Neural cell (in vitro differentiated cells): ENCODE measurements at regions not wholly inside any gene's neighbourhood (a gene's known extent, or its start where the extent isn't known, plus 50 kb on each side); places are given as distances from the start of the nearest gene placed in this dataset.

Source experiments
- H2AFZ ChIP-seq: fragments of 200-600, 300-800 bp; sonication (generic), shearing (Covaris generic); 2 replicates; pipeline ENCODE4 v1.6.0; 2014; ENCODE audit warnings: low read depth, mild to moderate bottlenecking, antibody characterized with exemption, low read length, moderate library complexity
- H3F3A ChIP-seq: fragments of 200-600 bp; shearing (Covaris generic); 2 replicates; pipeline ENCODE4 v1.6.1; 2016; ENCODE audit warnings: mild to moderate bottlenecking, moderate library complexity, mixed read lengths, antibody characterized with exemption, low read length; ENCODE audit not compliant: insufficient read depth, poor library complexity, severe bottlenecking
- H3K27ac ChIP-seq: fragments of 200-600, 300-800 bp; sonication (generic), shearing (Covaris generic); 2 replicates; pipeline ENCODE4 v1.5.1; 2014; ENCODE audit warnings: mild to moderate bottlenecking, low read length, moderate library complexity
- H3K27me3 ChIP-seq: fragments of 300-800, 200-600 bp; sonication (generic), shearing (Covaris generic); 2 replicates; pipeline ENCODE4 v1.6.0; 2014; ENCODE audit warnings: mild to moderate bottlenecking, low read depth, low read length, moderate library complexity; ENCODE audit not compliant: insufficient read depth
- H3K36me3 ChIP-seq: fragments of 300-800, 200-600 bp; sonication (generic), shearing (Covaris generic); 2 replicates; pipeline ENCODE4 v1.5.1; 2014; ENCODE audit warnings: mild to moderate bottlenecking, antibody characterized with exemption, low read length, moderate library complexity; ENCODE audit not compliant: insufficient read depth
- H3K4me2 ChIP-seq: fragments of 300-800, 200-600 bp; sonication (generic), shearing (Covaris generic); 2 replicates; pipeline ENCODE4 v1.6.0; 2014; ENCODE audit warnings: mild to moderate bottlenecking, low read length
- H3K4me3 ChIP-seq: fragments of 300-800, 200-600 bp; sonication (generic), shearing (Covaris generic); 2 replicates; pipeline ENCODE4 v1.5.1; 2014; ENCODE audit warnings: mild to moderate bottlenecking, low read length, moderate library complexity
- H3K79me2 ChIP-seq: fragments of 200-600 bp; shearing (Covaris generic); replicated peaks from 2 replicates; pipeline ENCODE4 v1.6.0; 2014; ENCODE audit warnings: mild to moderate bottlenecking, low read length, moderate library complexity; ENCODE audit not compliant: insufficient read depth
- H3K9ac ChIP-seq: fragments of 300-800, 200-600 bp; sonication (generic), shearing (Covaris generic); 2 replicates; pipeline ENCODE4 v1.6.1; 2016; ENCODE audit warnings: mild to moderate bottlenecking, low read length, mixed read lengths
- H3K9me2 ChIP-seq: fragments of 200-600 bp; shearing (Covaris generic); 2 replicates; pipeline ENCODE4 v1.6.1; 2016; ENCODE audit warnings: mild to moderate bottlenecking, low read length, mixed read lengths; ENCODE audit not compliant: insufficient read depth
- H3K9me3 ChIP-seq: fragments of 200-600, 300-800 bp; sonication (generic), shearing (Covaris generic); 2 replicates; pipeline ENCODE4 v1.6.1; 2016; ENCODE audit warnings: mild to moderate bottlenecking, mixed run types, low read length, moderate library complexity, mixed read lengths
- H4K20me1 ChIP-seq: fragments of 200-600 bp; shearing (Covaris generic); 2 replicates; pipeline ENCODE4 v1.6.1; 2016; ENCODE audit warnings: mild to moderate bottlenecking, mixed run types; ENCODE audit not compliant: insufficient read depth
- EP300 ChIP-seq: fragments of 450-650 bp; conservative IDR thresholded peaks from 2 replicates; pipeline ENCODE4 v1.6.1; 2014; ENCODE audit warnings: antibody characterized with exemption, mild to moderate bottlenecking, moderate library complexity; ENCODE audit not compliant: poor library complexity, severe bottlenecking
- EZH2 ChIP-seq: fragments of 200-600, 300-800 bp; shearing (Covaris generic), sonication (generic); IDR thresholded peaks from 2 replicates; pipeline ENCODE4 v1.6.1; 2014; ENCODE audit warnings: antibody characterized with exemption, low read length, borderline replicate concordance, mild to moderate bottlenecking; ENCODE audit not compliant: insufficient read depth, poor library complexity, severe bottlenecking
- MXI1 ChIP-seq: fragments of 450-650 bp; conservative IDR thresholded peaks from 2 replicates; pipeline ENCODE4 v1.6.1; 2014; ENCODE audit warnings: antibody characterized with exemption, mild to moderate bottlenecking; ENCODE audit not compliant: poor library complexity, severe bottlenecking
- POLR2AphosphoS5 ChIP-seq: IDR thresholded peaks from 2 replicates; pipeline ENCODE4 v1.6.1; 2012
- RAD21 ChIP-seq: fragments of 450-650 bp; conservative IDR thresholded peaks from 2 replicates; pipeline ENCODE4 v1.6.1; 2014; ENCODE audit warnings: antibody characterized with exemption, mild to moderate bottlenecking, moderate library complexity
- SMC3 ChIP-seq: fragments of 450-650 bp; conservative IDR thresholded peaks from 2 replicates; pipeline ENCODE4 v1.6.1; 2014; ENCODE audit warnings: antibody characterized with exemption, mild to moderate bottlenecking, moderate library complexity; ENCODE audit not compliant: poor library complexity
- TAF1 ChIP-seq: IDR thresholded peaks from 2 replicates; pipeline ENCODE4 v1.6.1; 2012; ENCODE audit warnings: low read depth
- TF ChIP-seq, protein P1 (sequence below): fragments of 450-650 bp; IDR thresholded peaks from 2 replicates; pipeline ENCODE4 v1.5.1; 2014; ENCODE audit warnings: antibody characterized with exemption, mild to moderate bottlenecking, moderate library complexity; ENCODE audit not compliant: poor library complexity, severe bottlenecking
- TF ChIP-seq, protein P2 (sequence below): IDR thresholded peaks from 2 replicates; pipeline ENCODE4 v1.6.1; 2012; ENCODE audit warnings: borderline replicate concordance

DNA sequence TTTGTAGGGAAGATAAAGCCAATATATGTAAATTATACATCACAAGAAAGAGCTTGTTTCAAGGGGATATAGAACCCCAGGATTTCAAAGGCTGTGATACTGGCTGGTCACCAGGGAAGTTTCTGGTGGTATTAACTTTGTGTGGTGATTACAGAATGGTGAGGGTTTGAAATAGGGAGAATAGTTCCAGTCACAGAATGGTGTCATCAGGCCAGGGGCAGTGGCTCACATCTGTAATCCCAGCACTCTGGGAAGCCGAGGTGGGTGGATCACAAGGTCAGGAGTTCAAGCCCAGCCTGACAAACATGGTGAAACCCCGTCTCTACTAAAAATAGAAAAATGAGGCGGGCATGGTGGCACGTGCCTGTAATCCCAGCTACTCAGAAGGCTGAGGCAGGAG is 183.8 kb upstream of the XYLT1 start:
- Histone ChIP-seq H3K27me3 (no peaks in the 10 kb centered on the region), H4K20me1 (no peaks in the 10 kb centered on the region), H3K36me3 (no peaks in the 10 kb centered on the region), H3K4me3 (no peak overlapping the region), H2AFZ (no peak overlapping the region), H3F3A (no peaks in the 10 kb centered on the region), H3K9me3 (no peaks in the 10 kb centered on the region), H3K9me2 (no peaks in the 10 kb centered on the region), H3K4me2 (no peak overlapping the region), H3K27ac (no peak overlapping the region), H3K79me2 (no peaks in the 10 kb centered on the region), H3K9ac (no peak overlapping the region)
- TF ChIP-seq TAF1 (no peak), RAD21 (no peak), EP300 (no peak), EZH2 (no peak), POLR2AphosphoS5 (no peak), MXI1 (no peak), SMC3 (no peak)
- TF ChIP-seq, protein P1, sequence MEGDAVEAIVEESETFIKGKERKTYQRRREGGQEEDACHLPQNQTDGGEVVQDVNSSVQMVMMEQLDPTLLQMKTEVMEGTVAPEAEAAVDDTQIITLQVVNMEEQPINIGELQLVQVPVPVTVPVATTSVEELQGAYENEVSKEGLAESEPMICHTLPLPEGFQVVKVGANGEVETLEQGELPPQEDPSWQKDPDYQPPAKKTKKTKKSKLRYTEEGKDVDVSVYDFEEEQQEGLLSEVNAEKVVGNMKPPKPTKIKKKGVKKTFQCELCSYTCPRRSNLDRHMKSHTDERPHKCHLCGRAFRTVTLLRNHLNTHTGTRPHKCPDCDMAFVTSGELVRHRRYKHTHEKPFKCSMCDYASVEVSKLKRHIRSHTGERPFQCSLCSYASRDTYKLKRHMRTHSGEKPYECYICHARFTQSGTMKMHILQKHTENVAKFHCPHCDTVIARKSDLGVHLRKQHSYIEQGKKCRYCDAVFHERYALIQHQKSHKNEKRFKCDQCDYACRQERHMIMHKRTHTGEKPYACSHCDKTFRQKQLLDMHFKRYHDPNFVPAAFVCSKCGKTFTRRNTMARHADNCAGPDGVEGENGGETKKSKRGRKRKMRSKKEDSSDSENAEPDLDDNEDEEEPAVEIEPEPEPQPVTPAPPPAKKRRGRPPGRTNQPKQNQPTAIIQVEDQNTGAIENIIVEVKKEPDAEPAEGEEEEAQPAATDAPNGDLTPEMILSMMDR = no peak
- TF ChIP-seq, protein P2, sequence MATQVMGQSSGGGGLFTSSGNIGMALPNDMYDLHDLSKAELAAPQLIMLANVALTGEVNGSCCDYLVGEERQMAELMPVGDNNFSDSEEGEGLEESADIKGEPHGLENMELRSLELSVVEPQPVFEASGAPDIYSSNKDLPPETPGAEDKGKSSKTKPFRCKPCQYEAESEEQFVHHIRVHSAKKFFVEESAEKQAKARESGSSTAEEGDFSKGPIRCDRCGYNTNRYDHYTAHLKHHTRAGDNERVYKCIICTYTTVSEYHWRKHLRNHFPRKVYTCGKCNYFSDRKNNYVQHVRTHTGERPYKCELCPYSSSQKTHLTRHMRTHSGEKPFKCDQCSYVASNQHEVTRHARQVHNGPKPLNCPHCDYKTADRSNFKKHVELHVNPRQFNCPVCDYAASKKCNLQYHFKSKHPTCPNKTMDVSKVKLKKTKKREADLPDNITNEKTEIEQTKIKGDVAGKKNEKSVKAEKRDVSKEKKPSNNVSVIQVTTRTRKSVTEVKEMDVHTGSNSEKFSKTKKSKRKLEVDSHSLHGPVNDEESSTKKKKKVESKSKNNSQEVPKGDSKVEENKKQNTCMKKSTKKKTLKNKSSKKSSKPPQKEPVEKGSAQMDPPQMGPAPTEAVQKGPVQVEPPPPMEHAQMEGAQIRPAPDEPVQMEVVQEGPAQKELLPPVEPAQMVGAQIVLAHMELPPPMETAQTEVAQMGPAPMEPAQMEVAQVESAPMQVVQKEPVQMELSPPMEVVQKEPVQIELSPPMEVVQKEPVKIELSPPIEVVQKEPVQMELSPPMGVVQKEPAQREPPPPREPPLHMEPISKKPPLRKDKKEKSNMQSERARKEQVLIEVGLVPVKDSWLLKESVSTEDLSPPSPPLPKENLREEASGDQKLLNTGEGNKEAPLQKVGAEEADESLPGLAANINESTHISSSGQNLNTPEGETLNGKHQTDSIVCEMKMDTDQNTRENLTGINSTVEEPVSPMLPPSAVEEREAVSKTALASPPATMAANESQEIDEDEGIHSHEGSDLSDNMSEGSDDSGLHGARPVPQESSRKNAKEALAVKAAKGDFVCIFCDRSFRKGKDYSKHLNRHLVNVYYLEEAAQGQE = no peak

DNA sequence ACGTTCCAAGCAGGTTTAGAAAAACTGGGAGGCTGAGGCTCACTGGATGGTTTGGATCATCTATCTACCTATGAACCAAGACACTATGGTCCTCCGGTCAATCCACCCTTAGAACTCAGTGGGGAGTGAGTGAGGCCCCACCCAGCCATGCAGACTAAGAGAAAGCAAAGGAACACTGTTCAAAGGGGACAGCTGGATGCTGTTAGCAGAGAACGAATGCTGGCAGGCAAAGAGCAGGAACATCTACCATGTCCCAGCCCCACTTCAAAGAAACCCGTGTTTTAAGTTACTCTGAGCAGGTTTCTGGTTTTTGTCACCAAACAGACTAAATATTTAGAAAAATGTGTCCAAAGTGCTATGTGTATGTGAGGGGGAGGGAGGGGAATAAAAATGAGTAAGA is 183.4 kb upstream of the XYLT1 start:
- H3K27me3 ChIP-seq = no peaks in the 10 kb centered on the region
- H3K79me2 ChIP-seq = no peaks in the 10 kb centered on the region
- H3K9me3 ChIP-seq = no peaks in the 10 kb centered on the region
- no peaks in the 10 kb centered on the region for H4K20me1 ChIP-seq
- no peak overlapping the region for H3K27ac ChIP-seq
- no peak overlapping the region for H3K9ac ChIP-seq
- no peak overlapping the region for H3K4me2 ChIP-seq
- TF ChIP-seq RAD21 (no peak), MXI1 (no peak), EZH2 (no peak), SMC3 (no peak), POLR2AphosphoS5 (no peak), EP300 (no peak), TAF1 (no peak)
- TF ChIP-seq, protein P1 = no peak
- TF ChIP-seq, protein P2 = no peak
- H3K36me3 ChIP-seq = no peaks in the 10 kb centered on the region
- no peaks in the 10 kb centered on the region for H3K9me2 ChIP-seq
- no peak overlapping the region for H3K4me3 ChIP-seq
- H3F3A ChIP-seq = no peaks in the 10 kb centered on the region
- no peak overlapping the region for H2AFZ ChIP-seq
